Thyroid gland (tissue), 4 donors: ENCODE measurements at regions not wholly inside any gene's neighbourhood (a gene's known extent, or its start where the extent isn't known, plus 50 kb on each side); places are given as distances from the start of the nearest gene placed in this dataset.

Experiments
- POLR2A ChIP-seq, 2 donors: fragments of 450-650 bp; IDR thresholded peaks; one replicate each; pipeline ENCODE4 v1.6.1; 2017; ENCODE audit warnings: antibody characterized with exemption in 2 of 2, mild to moderate bottlenecking in 2 of 2, moderate library complexity in 1 of 2
- TF ChIP-seq, protein P1 (sequence below), 6 experiments: fragments of 200-600 bp in 3 of 6; fragments of 450-650 bp in 3 of 6; sonication (generic) in 3 of 6; IDR thresholded peaks; one replicate each; pipeline ENCODE4 v1.5.1; 2016 to 2019; ENCODE audit warnings: antibody characterized with exemption in 6 of 6, mild to moderate bottlenecking in 2 of 6, inconsistent platforms in 1 of 6, moderate library complexity in 1 of 6

GRCh38 chr1:83790446-83790845 is 208.5 kb downstream of the TTLL7 start:
- TF ChIP-seq, protein P1, sequence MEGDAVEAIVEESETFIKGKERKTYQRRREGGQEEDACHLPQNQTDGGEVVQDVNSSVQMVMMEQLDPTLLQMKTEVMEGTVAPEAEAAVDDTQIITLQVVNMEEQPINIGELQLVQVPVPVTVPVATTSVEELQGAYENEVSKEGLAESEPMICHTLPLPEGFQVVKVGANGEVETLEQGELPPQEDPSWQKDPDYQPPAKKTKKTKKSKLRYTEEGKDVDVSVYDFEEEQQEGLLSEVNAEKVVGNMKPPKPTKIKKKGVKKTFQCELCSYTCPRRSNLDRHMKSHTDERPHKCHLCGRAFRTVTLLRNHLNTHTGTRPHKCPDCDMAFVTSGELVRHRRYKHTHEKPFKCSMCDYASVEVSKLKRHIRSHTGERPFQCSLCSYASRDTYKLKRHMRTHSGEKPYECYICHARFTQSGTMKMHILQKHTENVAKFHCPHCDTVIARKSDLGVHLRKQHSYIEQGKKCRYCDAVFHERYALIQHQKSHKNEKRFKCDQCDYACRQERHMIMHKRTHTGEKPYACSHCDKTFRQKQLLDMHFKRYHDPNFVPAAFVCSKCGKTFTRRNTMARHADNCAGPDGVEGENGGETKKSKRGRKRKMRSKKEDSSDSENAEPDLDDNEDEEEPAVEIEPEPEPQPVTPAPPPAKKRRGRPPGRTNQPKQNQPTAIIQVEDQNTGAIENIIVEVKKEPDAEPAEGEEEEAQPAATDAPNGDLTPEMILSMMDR (IDR thresholded peaks at IDR 0.05): no peak
- no peak for TF ChIP-seq POLR2A (IDR thresholded peaks at IDR 0.05)
